ENCODE measurements at regions not wholly inside any gene's neighbourhood (a gene's known extent, or its start where the extent isn't known, plus 50 kb on each side); places are given as distances from the start of the nearest gene placed in this dataset.

- H3K4me2 ChIP-seq (ENCODE audit: insufficient read depth, insufficient read length, low read length), result no peak overlapping the region
- H2BK12ac ChIP-seq (ENCODE audit: insufficient read length, low read depth, low read length), result no peak overlapping the region
- H3K9me3 ChIP-seq (ENCODE audit: control insufficient read depth, low read depth, low read length), result peaks cover 46% of the 10 kb centered on the region
- H4K20me1 ChIP-seq (ENCODE audit: control insufficient read depth, insufficient read depth, insufficient read length), result no peaks in the 10 kb centered on the region
- no peak overlapping the region for H4K91ac ChIP-seq (ENCODE audit: insufficient read length, low read depth, low read length)
- H3K18ac ChIP-seq (ENCODE audit: insufficient read length, low read depth, low read length), result no peak overlapping the region
- no peak overlapping the region for H3K9ac ChIP-seq (ENCODE audit: extremely low read depth, insufficient read length, low read length)
- no peaks in the 10 kb centered on the region for H3K79me1 ChIP-seq (ENCODE audit: insufficient read depth, low read depth, low read length, poor library complexity, severe bottlenecking)
- H3K4ac ChIP-seq (ENCODE audit: low read depth, low read length), result no peak overlapping the region
- H2BK5ac ChIP-seq (ENCODE audit: insufficient read length, low read length), result no peak overlapping the region
- no peaks in the 10 kb centered on the region for H3K4me1 ChIP-seq (ENCODE audit: insufficient read depth, low read length)
- H3K23me2 ChIP-seq (ENCODE audit: insufficient read length, low read depth, low read length, poor library complexity, severe bottlenecking), result no peaks in the 10 kb centered on the region
- Mint-ChIP-seq H3K9me3 (peaks cover 66 to 81% of the 10 kb centered on the region in 2 experiments), H3K27me3 (ENCODE audit: low read depth) (no peaks in the 10 kb centered on the region), H3K4me3 (no peak overlapping the region), H3K4me1 (no peaks in the 10 kb centered on the region), H3K27ac (no peak overlapping the region), H3K36me3 (ENCODE audit: insufficient read depth in 1 of 3, low read depth in 3 of 3) (peaks cover 34 to 75% (median 65%) of the 10 kb centered on the region in 3 experiments)
- H2BK20ac ChIP-seq (ENCODE audit: low read depth, low read length, poor library complexity, severe bottlenecking), result no peak overlapping the region
- TF ChIP-seq CTCF (conservative IDR thresholded peaks at IDR 0.05), result no peak
- no peak for DNase-seq
- no peak overlapping the region for H2AK5ac ChIP-seq (ENCODE audit: insufficient read length, low read length)
- no peak overlapping the region for H3K23ac ChIP-seq (ENCODE audit: insufficient read length, low read depth, low read length)
- no peak overlapping the region for H3K56ac ChIP-seq (ENCODE audit: insufficient read length, low read depth, low read length)
- H3K27ac ChIP-seq (ENCODE audit: insufficient read length, low read depth, low read length), result no peak overlapping the region
- no peak overlapping the region for H3T11ph ChIP-seq (ENCODE audit: low read length)
- no peaks in the 10 kb centered on the region for H3K79me2 ChIP-seq (ENCODE audit: insufficient read depth, low read length)
- no peaks in the 10 kb centered on the region for H3K27me3 ChIP-seq (ENCODE audit: insufficient read depth, low read length)
- no peak overlapping the region for H3K14ac ChIP-seq (ENCODE audit: insufficient read depth, low read length)
- WGBS (ENCODE audit: extremely low coverage, insufficient read length, low lambda C conversion rate), result no CpG with 5 or more reads among the region's 3 CpGs
- no peak overlapping the region for H2BK120ac ChIP-seq (ENCODE audit: low read depth, low read length, poor library complexity, severe bottlenecking)
- H4K8ac ChIP-seq (replicated peaks; ENCODE audit: insufficient read length, low read depth, low read length), result no peak overlapping the region
- H2AFZ ChIP-seq (ENCODE audit: low read length), result no peak overlapping the region
- no peak overlapping the region for H4K5ac ChIP-seq (ENCODE audit: insufficient read length, low read depth, low read length)
- no peak overlapping the region for H2BK15ac ChIP-seq (ENCODE audit: low read depth, low read length)
Observed at GRCh38 chr4:116016201-116016600, 902.8 kb upstream of the NDST4 start.
